ENCODE measurements at regions not wholly inside any gene's neighbourhood (a gene's known extent, or its start where the extent isn't known, plus 50 kb on each side); places are given as distances from the start of the nearest gene placed in this dataset.

- DNase-seq (ENCODE audit: extremely low spot score), result no peak
- TF ChIP-seq NFRKB (IDR thresholded peaks at IDR 0.05), result no peak
- no peak for TF ChIP-seq PKNOX1 (IDR thresholded peaks at IDR 0.05)
- no peak for TF ChIP-seq FOXA1 (IDR thresholded peaks at IDR 0.05)
- TF ChIP-seq ELF4 (IDR thresholded peaks at IDR 0.05), result no peak
- TF ChIP-seq TARDBP (IDR thresholded peaks at IDR 0.05), result no peak
- TF ChIP-seq FOXK2 (IDR thresholded peaks at IDR 0.05), result no peak
- no peak for TF ChIP-seq ARNT (IDR thresholded peaks at IDR 0.05)
- no peak for TF ChIP-seq SP1 (IDR thresholded peaks at IDR 0.05)
- ChIA-PET CTCF (no interaction called here), POLR2A (no interaction called here)
These were observed 272.0 kb upstream of the HAND2 start for GRCh38 chr4:173801876-173802661.

- DNase-seq (ENCODE audit: extremely low spot score), result no peak
- POLR2A ChIA-PET, result no interaction called here
- CTCF ChIA-PET, result interaction anchor here (0.7 kb wide), 1 partner anchor 198 kb away, joined by 3 read pairs; no protein-coding TSS in a partner anchor
- no peak for TF ChIP-seq TARDBP (IDR thresholded peaks at IDR 0.05)
- no peak for TF ChIP-seq ARNT (IDR thresholded peaks at IDR 0.05)
- no peak for TF ChIP-seq HDGF (IDR thresholded peaks at IDR 0.05; ENCODE audit: borderline replicate concordance)
- TF ChIP-seq SUZ12 (IDR thresholded peaks at IDR 0.05), result no peak
- no peak for TF ChIP-seq FOXK2 (IDR thresholded peaks at IDR 0.05)
- TF ChIP-seq PKNOX1 (IDR thresholded peaks at IDR 0.05), result no peak
- no peak for TF ChIP-seq ELF4 (IDR thresholded peaks at IDR 0.05)
- no peak for TF ChIP-seq FOXM1 (IDR thresholded peaks at IDR 0.05; ENCODE audit: borderline replicate concordance)
- TF ChIP-seq LEF1 (IDR thresholded peaks at IDR 0.05; ENCODE audit: borderline replicate concordance), result no peak
- no peak for TF ChIP-seq CTBP1 (IDR thresholded peaks at IDR 0.05; ENCODE audit: borderline replicate concordance)
- TF ChIP-seq L3MBTL2 (conservative IDR thresholded peaks at IDR 0.05), result no peak
- TF ChIP-seq NFRKB (IDR thresholded peaks at IDR 0.05), result no peak
- TF ChIP-seq SP1 (IDR thresholded peaks at IDR 0.05), result no peak
- TF ChIP-seq FOXA1 (IDR thresholded peaks at IDR 0.05), result no peak
- TF ChIP-seq ZNF384 (IDR thresholded peaks at IDR 0.05), result no peak
- no peak for TF ChIP-seq BHLHE40 (IDR thresholded peaks at IDR 0.05; ENCODE audit: borderline replicate concordance)
These were observed 271.3 kb upstream of the HAND2 start for GRCh38 chr4:173801361-173801760.

- CTCF ChIA-PET, result no interaction called here
- DNase-seq (ENCODE audit: extremely low spot score), result no peak
- TF ChIP-seq FOXK2 (IDR thresholded peaks at IDR 0.05) (no peak), L3MBTL2 (conservative IDR thresholded peaks at IDR 0.05) (no peak), BHLHE40 (IDR thresholded peaks at IDR 0.05; ENCODE audit: borderline replicate concordance) (no peak), SUZ12 (IDR thresholded peaks at IDR 0.05) (no peak), SP1 (IDR thresholded peaks at IDR 0.05) (no peak)
- POLR2A ChIA-PET, result no interaction called here
These were observed 267.3 kb upstream of the HAND2 start for GRCh38 chr4:173797296-173797695.

- TF ChIP-seq ELF4 (IDR thresholded peaks at IDR 0.05) (no peak), BHLHE40 (IDR thresholded peaks at IDR 0.05; ENCODE audit: borderline replicate concordance) (no peak), ZNF384 (IDR thresholded peaks at IDR 0.05) (no peak), HDGF (IDR thresholded peaks at IDR 0.05; ENCODE audit: borderline replicate concordance) (no peak), ARNT (IDR thresholded peaks at IDR 0.05) (no peak), CTBP1 (IDR thresholded peaks at IDR 0.05; ENCODE audit: borderline replicate concordance) (no peak), TARDBP (IDR thresholded peaks at IDR 0.05) (no peak), PKNOX1 (IDR thresholded peaks at IDR 0.05) (no peak), SUZ12 (IDR thresholded peaks at IDR 0.05) (no peak), FOXM1 (IDR thresholded peaks at IDR 0.05; ENCODE audit: borderline replicate concordance) (no peak), LEF1 (IDR thresholded peaks at IDR 0.05; ENCODE audit: borderline replicate concordance) (no peak), NFRKB (IDR thresholded peaks at IDR 0.05) (no peak), FOXA1 (IDR thresholded peaks at IDR 0.05) (no peak), L3MBTL2 (conservative IDR thresholded peaks at IDR 0.05) (no peak), FOXK2 (IDR thresholded peaks at IDR 0.05) (no peak), SP1 (IDR thresholded peaks at IDR 0.05) (no peak)
- no peak for DNase-seq (ENCODE audit: extremely low spot score)
- CTCF ChIA-PET, result no interaction called here
- POLR2A ChIA-PET, result no interaction called here
These were observed 264.6 kb upstream of the HAND2 start for GRCh38 chr4:173794662-173795061.

GRCh38 chr4:173793937-173794510 lies 264.0 kb upstream of the HAND2 start:
- no peak for DNase-seq (ENCODE audit: extremely low spot score)
- no peak for TF ChIP-seq ZNF384 (IDR thresholded peaks at IDR 0.05)
- TF ChIP-seq SP1 (IDR thresholded peaks at IDR 0.05), result no peak
- no peak for TF ChIP-seq TARDBP (IDR thresholded peaks at IDR 0.05)
- no peak for TF ChIP-seq FOXK2 (IDR thresholded peaks at IDR 0.05)
- no peak for TF ChIP-seq BHLHE40 (IDR thresholded peaks at IDR 0.05; ENCODE audit: borderline replicate concordance)
- no peak for TF ChIP-seq ELF4 (IDR thresholded peaks at IDR 0.05)
- no peak for TF ChIP-seq ARNT (IDR thresholded peaks at IDR 0.05)
- no peak for TF ChIP-seq L3MBTL2 (conservative IDR thresholded peaks at IDR 0.05)
- no peak for TF ChIP-seq LEF1 (IDR thresholded peaks at IDR 0.05; ENCODE audit: borderline replicate concordance)
- no peak for TF ChIP-seq CTBP1 (IDR thresholded peaks at IDR 0.05; ENCODE audit: borderline replicate concordance)
- no peak for TF ChIP-seq FOXM1 (IDR thresholded peaks at IDR 0.05; ENCODE audit: borderline replicate concordance)
- TF ChIP-seq PKNOX1 (IDR thresholded peaks at IDR 0.05), result no peak
- ChIA-PET CTCF (no interaction called here), POLR2A (no interaction called here)

Data from HEK293T (cell line).